ENCODE measurements at regions not wholly inside any gene's neighbourhood (a gene's known extent, or its start where the extent isn't known, plus 50 kb on each side); places are given as distances from the start of the nearest gene placed in this dataset.

DNA sequence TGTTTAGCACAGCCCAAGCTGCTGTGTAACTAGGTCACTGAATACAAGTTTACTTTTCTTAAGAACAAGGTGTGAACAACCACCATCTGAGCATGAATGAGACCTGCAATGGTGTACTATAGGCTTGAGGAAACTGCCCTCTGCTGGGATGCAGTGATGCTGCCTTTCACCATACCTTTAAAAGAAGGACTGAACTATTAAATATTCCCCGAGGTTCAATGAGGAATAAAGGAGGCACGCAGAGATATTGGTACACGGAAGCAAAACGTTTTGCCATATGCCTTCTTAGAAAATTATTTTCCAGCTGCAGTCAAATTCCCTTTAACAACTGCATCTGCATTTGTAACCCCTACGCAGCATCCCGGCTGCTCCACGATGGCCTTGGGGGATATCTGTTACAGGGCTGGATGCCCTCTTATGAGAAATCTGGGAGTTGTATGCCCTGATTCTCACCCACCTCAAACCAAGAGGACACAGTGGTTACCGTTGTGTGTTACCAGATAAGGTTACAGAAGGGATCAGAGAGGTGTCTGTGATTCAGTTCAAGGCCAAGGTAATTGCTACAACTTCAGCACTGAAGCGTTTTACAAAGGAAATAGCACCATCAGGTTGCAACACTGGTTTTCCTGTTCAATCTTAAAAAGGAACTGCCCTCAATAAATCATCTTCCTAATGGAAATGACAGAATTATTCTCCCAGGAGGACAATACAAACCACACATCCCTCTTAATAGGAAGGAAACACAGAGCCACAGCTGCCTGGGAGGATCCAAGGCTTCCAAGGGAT, 470.5 kb downstream of the LTN1 start:
- 81 to 85% methylated on average over 9 of the region's 9 CpGs for WGBS, 2 donors
- Histone ChIP-seq H3K9me3 (ENCODE audit: control insufficient read depth, low read length) (no peaks in the 10 kb centered on the region), H3K27ac (ENCODE audit: low read depth in 1 of 2, low read length in 2 of 2) (no peak overlapping the region), H3K27me3 (ENCODE audit: control insufficient read depth in 1 of 2, insufficient read depth in 2 of 2, low read length in 1 of 2) (no peaks in the 10 kb centered on the region), H3K4me1 (ENCODE audit: control insufficient read depth in 1 of 2, insufficient read depth in 2 of 2, low read length in 2 of 2) (no peaks in the 10 kb centered on the region), H3K36me3 (ENCODE audit: control insufficient read depth in 1 of 2, insufficient read depth in 2 of 2, low read length in 1 of 2) (no peaks in the 10 kb centered on the region), H3K4me3 (ENCODE audit: low read length in 2 of 2) (no peak overlapping the region)
- DNase-seq (peak in 1 of 2 donors; percentile 55), ATAC-seq (ENCODE audit: low FRiP score) (peak; percentile 60)
- intact Hi-C loops (cut with DNase I): no loop called here

DNA sequence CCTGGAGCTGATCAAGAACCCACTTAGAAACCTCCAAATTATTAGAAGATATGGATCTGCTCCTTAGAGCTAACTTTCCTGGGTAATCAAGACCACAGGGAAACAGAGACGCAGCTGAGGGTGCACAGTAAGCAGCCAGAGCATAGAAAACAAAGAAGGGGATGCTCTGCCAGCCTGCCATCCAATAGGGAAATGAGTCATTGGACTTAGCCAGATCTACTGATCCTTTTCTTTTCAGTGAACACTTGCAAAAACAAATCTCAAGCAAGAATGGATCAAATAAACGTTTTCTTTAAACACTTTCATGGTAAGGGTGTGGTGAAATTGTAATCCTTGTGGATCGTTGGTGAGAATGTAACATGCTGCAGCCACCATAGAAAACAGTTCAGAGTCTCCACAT, 474.0 kb downstream of the LTN1 start:
- Histone ChIP-seq H3K27ac (ENCODE audit: low read depth in 1 of 2, low read length in 2 of 2) (no peak overlapping the region), H3K9me3 (ENCODE audit: control insufficient read depth, low read length) (no peaks in the 10 kb centered on the region), H3K27me3 (ENCODE audit: control insufficient read depth in 1 of 2, insufficient read depth in 2 of 2, low read length in 1 of 2) (no peaks in the 10 kb centered on the region), H3K4me3 (ENCODE audit: low read length in 2 of 2) (no peak overlapping the region), H3K4me1 (ENCODE audit: control insufficient read depth in 1 of 2, insufficient read depth in 2 of 2, low read length in 2 of 2) (no peaks in the 10 kb centered on the region), H3K36me3 (ENCODE audit: control insufficient read depth in 1 of 2, insufficient read depth in 2 of 2, low read length in 1 of 2) (no peaks in the 10 kb centered on the region)
- 53 to 58% methylated on average over 3 of the region's 3 CpGs for WGBS, 2 donors
- no peak for DNase-seq
- no peak for ATAC-seq (ENCODE audit: low FRiP score)
- intact Hi-C loops (cut with DNase I): loop anchor here in 1 of 2 donors (5.0 kb wide), 1 partner anchor 229 kb away; no protein-coding TSS in a partner anchor

DNA sequence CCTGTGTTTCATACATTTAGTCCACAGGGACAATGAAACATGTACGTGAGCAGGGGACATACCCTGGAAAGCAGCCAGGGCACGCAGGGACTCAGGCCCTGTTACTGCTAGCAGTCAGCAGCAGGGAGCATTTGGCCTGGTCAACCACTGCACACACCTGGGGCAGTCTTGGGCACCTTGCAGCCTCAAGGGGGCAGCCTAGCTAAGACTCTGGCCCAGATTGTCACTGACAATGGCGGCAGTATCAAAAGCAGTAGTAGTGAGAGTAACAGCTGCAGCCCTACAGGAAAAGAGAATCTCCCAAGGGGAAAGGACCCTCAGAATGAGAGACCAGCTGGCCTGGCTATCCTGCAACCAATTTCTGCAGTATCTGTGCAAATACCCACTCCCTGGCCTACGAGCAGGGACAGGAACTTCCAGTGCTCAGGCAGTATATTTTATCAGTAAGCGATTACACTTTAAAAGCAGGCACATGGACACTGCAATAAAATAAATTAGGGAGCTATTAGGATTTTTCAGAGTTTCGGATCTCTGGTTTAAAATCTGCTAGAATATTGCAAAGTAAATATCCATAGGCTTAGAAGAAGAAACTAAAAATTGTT, 475.6 kb downstream of the LTN1 start:
- Histone ChIP-seq H3K9me3 (ENCODE audit: control insufficient read depth, low read length) (no peaks in the 10 kb centered on the region), H3K27me3 (ENCODE audit: control insufficient read depth in 1 of 2, insufficient read depth in 2 of 2, low read length in 1 of 2) (no peaks in the 10 kb centered on the region), H3K36me3 (ENCODE audit: control insufficient read depth in 1 of 2, insufficient read depth in 2 of 2, low read length in 1 of 2) (no peaks in the 10 kb centered on the region), H3K27ac (ENCODE audit: low read depth in 1 of 2, low read length in 2 of 2) (no peak overlapping the region), H3K4me3 (ENCODE audit: low read length in 2 of 2) (no peak overlapping the region), H3K4me1 (ENCODE audit: control insufficient read depth in 1 of 2, insufficient read depth in 2 of 2, low read length in 2 of 2) (no peaks in the 10 kb centered on the region)
- peak; percentile 50 to 79 for DNase-seq
- WGBS, 2 donors: 75 to 84% methylated on average over 6 of the region's 6 CpGs
- ATAC-seq (ENCODE audit: low FRiP score): peak; percentile 68
- intact Hi-C loops (cut with DNase I): loop anchor here in 1 of 2 donors (5.0 kb wide), 1 partner anchor 230 kb away; no protein-coding TSS in a partner anchor

DNA sequence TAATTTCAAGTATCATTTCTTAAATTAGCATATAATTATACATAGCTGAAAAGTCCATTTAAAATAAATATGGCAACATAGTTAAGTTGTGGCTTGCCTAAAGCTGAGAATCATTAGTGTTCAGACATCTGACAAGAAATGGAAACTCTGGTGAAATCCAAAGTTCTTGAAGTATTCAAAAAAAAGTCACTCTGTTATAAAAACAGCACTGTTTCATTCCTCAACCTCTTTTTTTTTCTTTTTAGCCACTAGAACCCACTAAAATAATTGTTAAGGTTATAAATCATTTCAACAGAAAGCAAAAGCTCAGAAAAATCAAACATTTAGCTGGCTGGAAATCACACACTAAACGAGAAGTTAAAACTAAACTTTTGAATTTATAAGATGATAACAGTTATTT, 476.7 kb downstream of the LTN1 start:
- Histone ChIP-seq H3K4me3 (ENCODE audit: low read length in 2 of 2) (no peak overlapping the region), H3K36me3 (ENCODE audit: control insufficient read depth in 1 of 2, insufficient read depth in 2 of 2, low read length in 1 of 2) (no peaks in the 10 kb centered on the region), H3K27ac (ENCODE audit: low read depth in 1 of 2, low read length in 2 of 2) (no peak overlapping the region), H3K9me3 (ENCODE audit: control insufficient read depth, low read length) (no peaks in the 10 kb centered on the region), H3K27me3 (ENCODE audit: control insufficient read depth in 1 of 2, insufficient read depth in 2 of 2, low read length in 1 of 2) (no peaks in the 10 kb centered on the region), H3K4me1 (ENCODE audit: control insufficient read depth in 1 of 2, insufficient read depth in 2 of 2, low read length in 2 of 2) (no peaks in the 10 kb centered on the region)
- DNase-seq: no peak
- no peak for ATAC-seq (ENCODE audit: low FRiP score)
- WGBS, 2 donors: 7 to 13% methylated on average over 1 of the region's 1 CpG
- intact Hi-C loops (cut with DNase I): loop anchor here in 1 of 2 donors (5.0 kb wide), 1 partner anchor 231 kb away; no protein-coding TSS in a partner anchor

DNA sequence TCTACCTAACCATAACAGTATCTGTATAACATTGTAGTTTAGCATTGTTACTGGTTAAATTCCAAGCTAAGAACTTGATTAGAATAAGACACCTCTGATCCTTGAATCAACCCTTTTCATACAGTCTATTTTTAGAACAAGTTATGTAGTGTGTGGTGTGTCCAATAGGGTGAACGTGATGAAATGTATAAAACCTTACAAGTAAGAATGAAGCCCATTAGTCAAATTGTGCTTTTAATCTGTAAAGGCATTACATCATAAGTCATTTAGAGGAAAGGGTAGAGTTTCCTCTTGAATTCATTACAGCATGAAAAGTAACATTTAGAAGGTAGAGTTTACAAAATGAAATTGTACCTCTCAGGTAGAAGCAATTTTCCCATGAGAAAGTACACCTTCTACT, 479.2 kb downstream of the LTN1 start:
- ATAC-seq (ENCODE audit: low FRiP score): no peak
- Histone ChIP-seq H3K27me3 (ENCODE audit: control insufficient read depth in 1 of 2, insufficient read depth in 2 of 2, low read length in 1 of 2) (no peaks in the 10 kb centered on the region), H3K4me3 (ENCODE audit: low read length in 2 of 2) (no peak overlapping the region), H3K27ac (ENCODE audit: low read depth in 1 of 2, low read length in 2 of 2) (no peak overlapping the region), H3K36me3 (ENCODE audit: control insufficient read depth in 1 of 2, insufficient read depth in 2 of 2, low read length in 1 of 2) (no peaks in the 10 kb centered on the region), H3K4me1 (ENCODE audit: control insufficient read depth in 1 of 2, insufficient read depth in 2 of 2, low read length in 2 of 2) (no peaks in the 10 kb centered on the region), H3K9me3 (ENCODE audit: control insufficient read depth, low read length) (no peaks in the 10 kb centered on the region)
- intact Hi-C loops (cut with DNase I): no loop called here
- 44 to 46% methylated on average over 1 of the region's 1 CpG for WGBS, 2 donors
- DNase-seq: no peak

DNA sequence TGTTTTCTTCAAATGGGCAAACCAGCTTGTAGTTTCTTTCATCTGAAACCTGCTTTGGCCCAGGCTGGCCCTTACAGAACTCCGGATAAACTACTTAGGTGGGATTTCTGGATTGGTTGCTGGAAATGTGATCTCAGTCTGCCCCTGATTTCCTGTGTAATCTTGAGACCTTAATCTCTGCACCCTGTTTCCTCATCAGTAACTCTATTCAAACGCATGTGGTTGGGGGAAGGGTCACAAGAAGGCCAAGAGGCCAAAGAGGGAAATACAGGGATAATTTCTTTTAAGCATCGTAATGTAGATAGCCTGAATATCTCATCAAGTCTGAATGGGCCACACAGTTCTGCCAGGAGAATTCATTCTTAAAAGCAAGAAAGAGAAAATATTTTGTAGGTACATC, 483.6 kb downstream of the LTN1 start:
- no peak for ATAC-seq (ENCODE audit: low FRiP score)
- Histone ChIP-seq H3K27me3 (ENCODE audit: control insufficient read depth in 1 of 2, insufficient read depth in 2 of 2, low read length in 1 of 2) (no peaks in the 10 kb centered on the region), H3K4me1 (ENCODE audit: control insufficient read depth in 1 of 2, insufficient read depth in 2 of 2, low read length in 2 of 2) (no peaks in the 10 kb centered on the region), H3K9me3 (ENCODE audit: control insufficient read depth, low read length) (peaks cover 8% of the 10 kb centered on the region), H3K36me3 (ENCODE audit: control insufficient read depth in 1 of 2, insufficient read depth in 2 of 2, low read length in 1 of 2) (no peaks in the 10 kb centered on the region), H3K4me3 (ENCODE audit: low read length in 2 of 2) (no peak overlapping the region), H3K27ac (ENCODE audit: low read depth in 1 of 2, low read length in 2 of 2) (no peak overlapping the region)
- DNase-seq: no peak
- intact Hi-C loops (cut with DNase I): no loop called here
- WGBS, 2 donors: 75 to 77% methylated on average over 3 of the region's 3 CpGs

DNA sequence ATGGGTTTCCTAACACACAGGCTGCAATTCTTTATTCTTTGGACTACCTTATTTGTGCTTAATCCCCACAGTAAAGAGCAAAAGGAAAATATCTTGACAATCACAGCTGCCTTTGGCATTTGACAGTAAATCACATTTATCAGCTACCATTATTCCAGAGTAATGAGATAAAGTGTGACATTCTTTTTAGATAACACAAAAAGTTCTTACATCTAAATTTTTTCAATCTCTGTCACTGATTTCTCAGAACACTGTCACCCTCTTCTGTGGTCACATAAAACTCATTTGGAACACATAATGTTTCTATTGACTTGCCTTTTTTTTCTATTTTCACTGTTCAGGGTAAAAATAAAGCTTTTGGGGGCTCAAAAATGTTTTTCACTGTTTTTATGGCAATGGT, 484.6 kb downstream of the LTN1 start:
- H3K27ac ChIP-seq (ENCODE audit: low read depth in 1 of 2, low read length in 2 of 2): no peak overlapping the region
- no peak for ATAC-seq (ENCODE audit: low FRiP score)
- H3K9me3 ChIP-seq (ENCODE audit: control insufficient read depth, low read length): peaks cover 8% of the 10 kb centered on the region
- H3K36me3 ChIP-seq (ENCODE audit: control insufficient read depth in 1 of 2, insufficient read depth in 2 of 2, low read length in 1 of 2): no peaks in the 10 kb centered on the region
- DNase-seq: no peak
- H3K4me3 ChIP-seq (ENCODE audit: low read length in 2 of 2): no peak overlapping the region
- no peaks in the 10 kb centered on the region for H3K27me3 ChIP-seq (ENCODE audit: control insufficient read depth in 1 of 2, insufficient read depth in 2 of 2, low read length in 1 of 2)
- no peaks in the 10 kb centered on the region for H3K4me1 ChIP-seq (ENCODE audit: control insufficient read depth in 1 of 2, insufficient read depth in 2 of 2, low read length in 2 of 2)
- intact Hi-C loops (cut with DNase I): no loop called here

DNA sequence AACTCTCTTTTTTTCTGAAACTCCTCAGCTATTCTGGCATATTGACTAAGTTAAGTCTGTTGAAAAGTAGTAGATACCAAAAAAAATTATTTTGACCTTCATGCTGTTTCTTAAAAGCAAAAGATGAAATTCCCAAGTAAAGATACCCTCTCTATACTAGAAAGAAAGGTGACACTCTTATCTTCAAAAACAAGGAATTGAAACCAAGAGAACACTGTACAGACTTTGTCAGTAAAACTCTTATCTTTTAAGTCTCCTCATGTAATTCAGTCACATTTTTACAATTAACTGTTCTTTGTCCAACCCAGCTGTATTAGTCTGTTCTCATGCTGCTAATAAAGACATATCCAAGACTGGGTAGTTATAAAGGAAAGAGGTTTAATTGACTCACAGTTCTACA, 496.2 kb downstream of the LTN1 start:
- Histone ChIP-seq H3K4me1 (ENCODE audit: control insufficient read depth in 1 of 2, insufficient read depth in 2 of 2, low read length in 2 of 2) (no peaks in the 10 kb centered on the region), H3K27me3 (ENCODE audit: control insufficient read depth in 1 of 2, insufficient read depth in 2 of 2, low read length in 1 of 2) (no peaks in the 10 kb centered on the region), H3K9me3 (ENCODE audit: control insufficient read depth, low read length) (no peaks in the 10 kb centered on the region), H3K27ac (ENCODE audit: low read depth in 1 of 2, low read length in 2 of 2) (no peak overlapping the region), H3K36me3 (ENCODE audit: control insufficient read depth in 1 of 2, insufficient read depth in 2 of 2, low read length in 1 of 2) (no peaks in the 10 kb centered on the region), H3K4me3 (ENCODE audit: low read length in 2 of 2) (no peak overlapping the region)
- ATAC-seq (ENCODE audit: low FRiP score) (no peak), DNase-seq (no peak)
- intact Hi-C loops (cut with DNase I): no loop called here

DNA sequence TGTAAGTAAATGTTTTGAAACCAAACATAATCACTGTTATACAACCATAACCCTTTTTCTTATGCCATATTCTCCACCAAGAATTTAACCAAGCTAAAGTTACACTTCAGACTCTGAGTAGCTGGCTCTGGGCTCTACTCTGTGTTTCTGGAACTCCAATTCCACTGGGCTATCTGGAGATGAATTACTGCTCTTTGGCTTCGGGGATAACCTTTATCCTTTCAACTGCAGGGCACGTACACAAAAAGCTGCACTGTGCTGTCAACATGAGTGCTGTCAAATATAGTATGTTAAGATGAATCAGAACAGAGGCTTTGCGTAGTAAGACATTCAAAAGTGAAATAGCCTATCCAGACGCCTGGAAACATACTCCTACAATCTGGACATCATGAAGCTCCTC, 500.6 kb downstream of the LTN1 start:
- Histone ChIP-seq H3K9me3 (ENCODE audit: control insufficient read depth, low read length) (no peaks in the 10 kb centered on the region), H3K27me3 (ENCODE audit: control insufficient read depth in 1 of 2, insufficient read depth in 2 of 2, low read length in 1 of 2) (no peaks in the 10 kb centered on the region), H3K36me3 (ENCODE audit: control insufficient read depth in 1 of 2, insufficient read depth in 2 of 2, low read length in 1 of 2) (no peaks in the 10 kb centered on the region), H3K27ac (ENCODE audit: low read depth in 1 of 2, low read length in 2 of 2) (no peak overlapping the region), H3K4me1 (ENCODE audit: control insufficient read depth in 1 of 2, insufficient read depth in 2 of 2, low read length in 2 of 2) (peaks cover 0 to 6% of the 10 kb centered on the region in 2 donors), H3K4me3 (ENCODE audit: low read length in 2 of 2) (no peak overlapping the region)
- DNase-seq: no peak
- ATAC-seq (ENCODE audit: low FRiP score): no peak
- 89 to 90% methylated on average over 4 of the region's 4 CpGs for WGBS, 2 donors
- intact Hi-C loops (cut with DNase I): no loop called here
